ENCODE measurements at regions not wholly inside any gene's neighbourhood (a gene's known extent, or its start where the extent isn't known, plus 50 kb on each side); places are given as distances from the start of the nearest gene placed in this dataset.

DNA sequence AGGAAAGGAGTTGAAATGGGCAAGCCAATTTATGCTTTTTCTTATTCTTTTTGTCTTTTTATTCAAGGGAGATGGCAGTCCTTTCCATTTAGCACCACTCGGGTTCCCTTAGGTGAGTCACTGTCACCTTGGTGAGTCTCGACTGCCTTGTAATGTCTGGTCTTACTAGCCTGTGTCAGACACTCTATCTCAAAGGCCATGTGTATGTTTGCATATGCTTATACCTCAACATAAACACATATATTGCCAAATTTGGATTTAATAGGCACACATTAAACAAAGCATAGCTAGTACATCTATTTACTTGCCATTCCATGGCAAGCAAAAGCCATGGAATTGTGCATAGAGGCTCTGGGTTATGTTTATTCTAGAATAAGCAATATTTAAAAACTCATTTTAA lies 624.9 kb upstream of the FOXG1 start:
- H3K27ac ChIP-seq (ENCODE audit: insufficient read depth, low read length) = no peak overlapping the region
- no peak overlapping the region for H2AK5ac ChIP-seq (ENCODE audit: low read depth, low read length)
- H3K36me3 ChIP-seq (ENCODE audit: control insufficient read depth, insufficient read depth, low read length) = no peaks in the 10 kb centered on the region
- no peak overlapping the region for H4K91ac ChIP-seq (ENCODE audit: insufficient read depth, low read depth, low read length)
- no peaks in the 10 kb centered on the region for H3K79me1 ChIP-seq (ENCODE audit: low read depth in 1 of 2, low read length in 2 of 2)
- H4K8ac ChIP-seq (ENCODE audit: low read depth in 2 of 2, low read length in 2 of 2) = no peak overlapping the region
- dilution Hi-C loops (cut with HindIII; ENCODE audit: low sequenced_read_pairs, unreplicated experiment) = no loop called here
- H3K9me1 ChIP-seq (ENCODE audit: insufficient read depth, low read length) = no peaks in the 10 kb centered on the region
- H2BK120ac ChIP-seq (ENCODE audit: low read depth, low read length) = no peak overlapping the region
- no peak overlapping the region for H2AK9ac ChIP-seq (replicated peaks; ENCODE audit: low read depth, low read length, poor library complexity)
- no CpG with 5 or more reads among the region's 2 CpGs for WGBS, 2 experiments (ENCODE audit: extremely low coverage in 2 of 2, insufficient read length in 1 of 2)
- CTCF ChIA-PET = no interaction called here
- H3K4me1 ChIP-seq (ENCODE audit: control insufficient read depth, insufficient read depth, low read length) = no peaks in the 10 kb centered on the region
- no peak overlapping the region for H3K4me3 ChIP-seq (ENCODE audit: insufficient read depth, low read depth, low read length)
- H2BK5ac ChIP-seq (ENCODE audit: low read depth, low read length, poor library complexity, severe bottlenecking) = no peak overlapping the region
- H3K14ac ChIP-seq (replicated peaks; ENCODE audit: low read depth, low read length) = no peak overlapping the region
- TF ChIP-seq BHLHE40 (IDR thresholded peaks at IDR 0.05; ENCODE audit: low read depth, low read length) = no peak
- TF ChIP-seq MAFK (IDR thresholded peaks at IDR 0.05; ENCODE audit: low read depth, low read length) = no peak
- no peak for TF ChIP-seq CTCF (conservative IDR thresholded peaks at IDR 0.05; ENCODE audit: low read depth, low read length)
- no peak for TF ChIP-seq MXI1 (IDR thresholded peaks at IDR 0.05; ENCODE audit: borderline replicate concordance, low read depth, low read length)
- no peak for TF ChIP-seq FOS (IDR thresholded peaks at IDR 0.05; ENCODE audit: low read depth, low read length)
- no peak for TF ChIP-seq NFE2L2 (IDR thresholded peaks at IDR 0.05; ENCODE audit: low read depth, low read length)
- no peak for TF ChIP-seq CEBPB (IDR thresholded peaks at IDR 0.05; ENCODE audit: low read depth, low read length)
- H3K4me2 ChIP-seq (ENCODE audit: low read depth, low read length) = no peak overlapping the region
- H3K4ac ChIP-seq (ENCODE audit: low read depth, low read length) = no peak overlapping the region
- H3K9me3 ChIP-seq (ENCODE audit: control insufficient read depth, insufficient read depth, low read length) = peaks cover 1% of the 10 kb centered on the region; the same call in 1 of the 2 replicates
- H2BK20ac ChIP-seq (ENCODE audit: low read depth, low read length) = no peak overlapping the region
- no peak overlapping the region for H3K56ac ChIP-seq (ENCODE audit: extremely low read depth, insufficient read depth, low read length)
- ATAC-seq (ENCODE audit: low read depth) (no peak), DNase-seq (no peak)
- in situ Hi-C loops (cut with MboI; ENCODE audit: low sequenced_read_pairs) = no loop called here
- H3K27me3 ChIP-seq (ENCODE audit: control insufficient read depth, insufficient read depth, low read length) = no peaks in the 10 kb centered on the region
- no peak overlapping the region for H3K18ac ChIP-seq (ENCODE audit: low read depth, low read length)
- H3K9ac ChIP-seq (ENCODE audit: low read depth, low read length) = no peak overlapping the region
- no TSS peak for BruUV-seq (replicated peaks)
- intact Hi-C loops (cut with micrococcal nuclease) = no loop called here
- H4K20me1 ChIP-seq (ENCODE audit: insufficient read depth, low read length) = no peaks in the 10 kb centered on the region
- POLR2A ChIA-PET (ENCODE audit: unreplicated experiment) = no interaction called here
- H3K23ac ChIP-seq (ENCODE audit: low read depth, low read length) = no peak overlapping the region
- no peak overlapping the region for H2BK15ac ChIP-seq (ENCODE audit: low read depth, low read length)
- H2AFZ ChIP-seq (replicated peaks; ENCODE audit: low read length, poor library complexity) = no peak overlapping the region
- H4K5ac ChIP-seq (ENCODE audit: low read depth, low read length) = no peak overlapping the region

Measured in IMR-90 (cell line).